ENCODE measurements at regions not wholly inside any gene's neighbourhood (a gene's known extent, or its start where the extent isn't known, plus 50 kb on each side); places are given as distances from the start of the nearest gene placed in this dataset.
"Not testable (repeated sequence)": the region's sequence is repeated elsewhere in the genome, so short reads cannot be mapped to it uniquely, and the experiment has no call there.

- TF ChIP-seq BCL3 (IDR thresholded peaks at IDR 0.05) (no peak), BHLHE40 (IDR thresholded peaks at IDR 0.05; ENCODE audit: low read depth, low read length) (no peak)
- no peak overlapping the region for H3K27ac ChIP-seq
- no peak for FAIRE-seq
- H3K9me3 ChIP-seq: no peaks in the 10 kb centered on the region
- CTCF ChIA-PET: no interaction called here
- 22% methylated on average over 3 of the region's 3 CpGs for WGBS (ENCODE audit: missing lambda C conversion rate)
- H3K4me3 ChIP-seq: no peak overlapping the region
- no peaks in the 10 kb centered on the region for H3K4me1 ChIP-seq
- H3K4me2 ChIP-seq: no peak overlapping the region
- no peak for ATAC-seq
- POLR2A ChIA-PET: no interaction called here
- no peak for DNase-seq (ENCODE audit: low read depth in 1 of 2, low spot score in 1 of 2)
Measured at GRCh38 chr5:67792891-67793290, 422.7 kb upstream of the PIK3R1 start.

- no peak overlapping the region for H3K27ac ChIP-seq
- CTCF ChIA-PET: no interaction called here
- no peaks in the 10 kb centered on the region for H3K9me3 ChIP-seq
- no peak overlapping the region for H3K4me2 ChIP-seq
- 4% methylated on average over 4 of the region's 4 CpGs for WGBS (ENCODE audit: missing lambda C conversion rate)
- H3K4me3 ChIP-seq: no peak overlapping the region
- TF ChIP-seq ZFP36 (IDR thresholded peaks at IDR 0.05; ENCODE audit: borderline replicate concordance, partially characterized antibody) (no peak), MAFK (IDR thresholded peaks at IDR 0.05; ENCODE audit: partially characterized antibody) (peak; percentile 19)
- POLR2A ChIA-PET: no interaction called here
- FAIRE-seq: no peak
- no peak for DNase-seq (ENCODE audit: low read depth in 1 of 2, low spot score in 1 of 2)
- H3K4me1 ChIP-seq: no peaks in the 10 kb centered on the region
- ATAC-seq: no peak
Measured at GRCh38 chr5:67790390-67790789, 425.2 kb upstream of the PIK3R1 start.

GRCh38 chr5:67779893-67780623, 435.5 kb upstream of the PIK3R1 start:
- ATAC-seq, POLR2A ChIA-PET: not testable (repeated sequence)
- WGBS (ENCODE audit: missing lambda C conversion rate): 55% methylated on average over 15 of the region's 19 CpGs

GRCh38 chr5:67774786-67775185, 440.8 kb upstream of the PIK3R1 start:
- DNase-seq (ENCODE audit: low read depth in 1 of 2, low spot score in 1 of 2) (no peak), FAIRE-seq (no peak), ATAC-seq (no peak)
- ChIA-PET CTCF (no interaction called here), POLR2A (no interaction called here)
- TF ChIP-seq MAZ (IDR thresholded peaks at IDR 0.05; ENCODE audit: borderline replicate concordance, low read depth, low read length): no peak
- no peak for TF ChIP-seq RFX5 (IDR thresholded peaks at IDR 0.05)
- 64% methylated on average over 2 of the region's 2 CpGs for WGBS (ENCODE audit: missing lambda C conversion rate)
- H3K4me2 ChIP-seq: no peak overlapping the region
- H3K4me1 ChIP-seq: no peaks in the 10 kb centered on the region
- no peak overlapping the region for H3K27ac ChIP-seq
- H3K4me3 ChIP-seq: no peak overlapping the region
- no peaks in the 10 kb centered on the region for H3K9me3 ChIP-seq

More at GRCh38 chr5:67779893-67780623, 435.5 kb upstream of the PIK3R1 start:
- H3K27ac ChIP-seq; DNase-seq (ENCODE audit: low read depth in 1 of 2, low spot score in 1 of 2); H3K4me3 ChIP-seq; H3K9me3 ChIP-seq; CTCF ChIA-PET; H3K4me2 ChIP-seq; FAIRE-seq; H3K4me1 ChIP-seq: not testable (repeated sequence)

DNA sequence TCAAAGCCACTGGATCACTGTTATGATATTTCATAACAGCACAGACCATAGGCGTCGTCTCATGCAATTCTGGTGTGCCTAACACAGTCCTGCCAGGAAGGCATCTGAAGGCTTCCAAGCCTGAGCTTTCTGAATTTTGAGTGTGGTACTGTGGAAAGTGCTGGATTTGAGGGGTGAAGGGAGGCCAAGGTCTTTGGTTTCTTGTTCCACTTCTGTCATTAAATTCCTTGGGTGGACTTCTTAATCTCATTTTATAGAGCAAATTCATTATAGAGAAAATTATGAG, 441.3 kb upstream of the PIK3R1 start:
- no peak for FAIRE-seq
- ChIA-PET CTCF (no interaction called here), POLR2A (no interaction called here)
- TF ChIP-seq ZSCAN20 (CRISPR knock-in tag; IDR thresholded peaks at IDR 0.05) (no peak), ZC3H11A (IDR thresholded peaks at IDR 0.05) (no peak), RNF2 (IDR thresholded peaks at IDR 0.05; ENCODE audit: borderline replicate concordance, low read depth) (no peak), FOSB (CRISPR knock-in tag; IDR thresholded peaks at IDR 0.05) (no peak), ATOH8 (CRISPR knock-in tag; IDR thresholded peaks at IDR 0.05; ENCODE audit: low read depth) (no peak), REST (IDR thresholded peaks at IDR 0.05) (no peak), HOXB5 (CRISPR knock-in tag; IDR thresholded peaks at IDR 0.05) (no peak), CHD2 (IDR thresholded peaks at IDR 0.05; ENCODE audit: low read length, partially characterized antibody) (no peak), MAZ (IDR thresholded peaks at IDR 0.05; ENCODE audit: borderline replicate concordance, low read depth, low read length) (no peak), CEBPB (IDR thresholded peaks at IDR 0.05) (no peak), HDAC2 (IDR thresholded peaks at IDR 0.05) (no peak)
- TF ChIP-seq, protein P1, sequence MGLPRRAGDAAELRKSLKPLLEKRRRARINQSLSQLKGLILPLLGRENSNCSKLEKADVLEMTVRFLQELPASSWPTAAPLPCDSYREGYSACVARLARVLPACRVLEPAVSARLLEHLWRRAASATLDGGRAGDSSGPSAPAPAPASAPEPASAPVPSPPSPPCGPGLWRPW (IDR thresholded peaks at IDR 0.05): no peak
- TF ChIP-seq, protein P2, sequence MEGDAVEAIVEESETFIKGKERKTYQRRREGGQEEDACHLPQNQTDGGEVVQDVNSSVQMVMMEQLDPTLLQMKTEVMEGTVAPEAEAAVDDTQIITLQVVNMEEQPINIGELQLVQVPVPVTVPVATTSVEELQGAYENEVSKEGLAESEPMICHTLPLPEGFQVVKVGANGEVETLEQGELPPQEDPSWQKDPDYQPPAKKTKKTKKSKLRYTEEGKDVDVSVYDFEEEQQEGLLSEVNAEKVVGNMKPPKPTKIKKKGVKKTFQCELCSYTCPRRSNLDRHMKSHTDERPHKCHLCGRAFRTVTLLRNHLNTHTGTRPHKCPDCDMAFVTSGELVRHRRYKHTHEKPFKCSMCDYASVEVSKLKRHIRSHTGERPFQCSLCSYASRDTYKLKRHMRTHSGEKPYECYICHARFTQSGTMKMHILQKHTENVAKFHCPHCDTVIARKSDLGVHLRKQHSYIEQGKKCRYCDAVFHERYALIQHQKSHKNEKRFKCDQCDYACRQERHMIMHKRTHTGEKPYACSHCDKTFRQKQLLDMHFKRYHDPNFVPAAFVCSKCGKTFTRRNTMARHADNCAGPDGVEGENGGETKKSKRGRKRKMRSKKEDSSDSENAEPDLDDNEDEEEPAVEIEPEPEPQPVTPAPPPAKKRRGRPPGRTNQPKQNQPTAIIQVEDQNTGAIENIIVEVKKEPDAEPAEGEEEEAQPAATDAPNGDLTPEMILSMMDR (IDR thresholded peaks at IDR 0.05): no peak
- Histone ChIP-seq H3K4me2 (no peak overlapping the region), H3K4me3 (no peak overlapping the region), H3K27ac (no peak overlapping the region), H3K9me3 (no peaks in the 10 kb centered on the region), H3K4me1 (no peaks in the 10 kb centered on the region)
- DNase-seq (ENCODE audit: low read depth in 1 of 2, low spot score in 1 of 2): no peak
- WGBS (ENCODE audit: missing lambda C conversion rate): 45% methylated on average over 2 of the region's 2 CpGs
- no peak for ATAC-seq
